Putamen (tissue), 1 donor: ENCODE measurements at regions not wholly inside any gene's neighbourhood (a gene's known extent, or its start where the extent isn't known, plus 50 kb on each side); places are given as distances from the start of the nearest gene placed in this dataset.

ENCODE experiments used
- DNase-seq: peaks from one replicate; pipeline ENCODE4 v3.0.0-alpha.2; 2016; ENCODE audit warnings: low spot score

GRCh38 chr5:4831325-4831724, 308.8 kb upstream of the ADAMTS16 start:
- no peak for DNase-seq

GRCh38 chr5:4832471-4832870, 307.7 kb upstream of the ADAMTS16 start:
- no peak for DNase-seq

DNA sequence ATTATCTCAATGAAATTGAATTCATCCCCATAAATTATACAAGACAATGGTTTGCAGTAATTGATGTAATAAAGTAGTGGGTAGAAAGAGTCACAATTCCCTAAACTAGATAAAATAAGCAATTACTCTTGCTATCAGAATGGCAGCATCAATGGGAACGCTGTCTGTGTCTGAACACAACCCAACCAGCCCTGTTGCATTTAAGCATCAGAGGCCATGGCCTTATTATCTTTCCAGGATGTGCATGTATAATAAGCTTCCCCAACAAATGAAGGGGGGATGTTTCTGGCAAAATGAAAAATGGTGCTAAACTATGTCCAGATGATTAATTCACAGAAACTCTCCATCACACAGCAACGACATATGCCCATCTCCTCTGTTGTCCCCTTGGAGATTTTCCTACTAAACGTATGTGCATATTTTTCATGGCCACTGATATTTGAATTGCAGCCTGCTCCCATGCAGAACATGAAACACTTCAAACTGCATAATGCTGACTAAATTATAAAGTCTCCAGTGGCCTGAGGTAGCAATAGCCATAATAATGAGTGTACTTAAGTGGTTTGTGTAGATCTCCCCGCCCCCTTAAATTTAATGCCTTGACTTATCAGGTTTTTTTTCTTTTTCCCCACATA, 306.9 kb upstream of the ADAMTS16 start:
- no peak for DNase-seq

- no peak for DNase-seq
Observed at GRCh38 chr5:4837489-4838058, 302.6 kb upstream of the ADAMTS16 start.

DNA sequence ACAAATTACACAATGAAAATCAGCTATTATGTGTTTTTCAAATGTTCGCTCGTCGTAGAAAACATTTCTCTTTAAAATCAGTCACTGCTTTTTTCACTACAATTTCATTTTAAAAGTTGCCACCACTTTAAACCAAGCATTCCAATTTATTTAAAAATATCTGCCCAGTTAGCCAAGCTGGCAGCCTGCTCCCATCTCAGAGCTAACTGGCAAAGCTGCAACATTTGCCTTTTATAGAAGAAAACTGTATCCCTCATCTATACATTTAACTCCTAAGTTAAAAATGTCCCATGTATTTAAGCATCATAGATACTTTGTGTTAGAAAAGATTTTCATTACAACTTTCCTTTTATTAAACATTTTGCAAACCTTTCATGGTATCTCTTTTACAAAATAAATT, 294.9 kb upstream of the ADAMTS16 start:
- no peak for DNase-seq

- no peak for DNase-seq
Observed at GRCh38 chr5:4847766-4848165, 292.4 kb upstream of the ADAMTS16 start.

GRCh38 chr5:4855036-4855435, 285.1 kb upstream of the ADAMTS16 start:
- no peak for DNase-seq

GRCh38 chr5:4855880-4856279, 284.2 kb upstream of the ADAMTS16 start:
- DNase-seq: no peak

- no peak for DNase-seq
Observed at GRCh38 chr5:4857761-4858160, 282.4 kb upstream of the ADAMTS16 start.

GRCh38 chr5:4859500-4860235, 280.5 kb upstream of the ADAMTS16 start:
- no peak for DNase-seq

DNA sequence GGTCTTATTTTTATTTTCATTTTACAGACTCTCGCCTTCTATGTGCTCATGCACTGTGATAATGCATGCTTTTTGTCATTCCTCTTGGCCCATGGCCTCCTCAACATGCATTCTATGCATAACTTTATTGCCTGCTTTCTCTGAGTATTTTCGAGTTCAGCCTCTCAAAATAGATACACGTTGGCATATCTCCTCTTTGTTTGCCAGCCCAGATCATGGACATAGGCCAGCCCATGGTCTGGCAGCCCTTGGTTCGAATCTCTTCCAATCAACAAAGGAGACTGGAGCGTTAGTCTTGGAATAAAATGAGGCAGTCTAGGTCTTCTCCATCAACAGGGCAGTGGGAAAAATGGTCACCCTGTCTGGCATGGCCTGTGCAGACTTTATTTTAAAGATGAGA, 279.5 kb upstream of the ADAMTS16 start:
- no peak for DNase-seq

GRCh38 chr5:4862500-4862899, 277.6 kb upstream of the ADAMTS16 start:
- DNase-seq: peak; percentile 9

DNA sequence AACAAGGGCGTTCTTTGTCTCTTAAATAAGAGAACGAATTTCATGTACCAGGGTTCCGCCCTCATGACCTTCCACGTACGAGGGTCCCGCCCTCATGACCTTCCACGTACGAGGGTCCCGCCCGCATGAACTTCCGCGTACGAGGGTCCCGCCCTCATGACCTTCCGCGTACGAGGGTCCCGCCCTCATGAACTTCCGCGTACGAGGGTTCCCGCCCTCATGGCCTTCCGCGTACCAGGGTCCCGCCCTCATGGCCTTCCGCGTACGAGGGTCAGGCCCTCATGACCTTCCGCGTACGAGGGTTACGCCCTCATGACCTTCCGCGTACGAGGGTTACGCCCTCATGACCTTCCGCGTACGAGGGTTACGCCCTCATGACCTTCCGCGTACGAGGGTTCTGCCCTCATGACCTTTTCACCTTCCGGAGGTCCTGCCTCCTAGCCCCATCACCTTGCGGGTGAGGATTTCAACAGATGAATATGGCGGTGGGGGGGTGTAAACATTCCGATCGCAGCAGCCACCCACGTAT, 273.9 kb upstream of the ADAMTS16 start:
- DNase-seq: no peak

DNA sequence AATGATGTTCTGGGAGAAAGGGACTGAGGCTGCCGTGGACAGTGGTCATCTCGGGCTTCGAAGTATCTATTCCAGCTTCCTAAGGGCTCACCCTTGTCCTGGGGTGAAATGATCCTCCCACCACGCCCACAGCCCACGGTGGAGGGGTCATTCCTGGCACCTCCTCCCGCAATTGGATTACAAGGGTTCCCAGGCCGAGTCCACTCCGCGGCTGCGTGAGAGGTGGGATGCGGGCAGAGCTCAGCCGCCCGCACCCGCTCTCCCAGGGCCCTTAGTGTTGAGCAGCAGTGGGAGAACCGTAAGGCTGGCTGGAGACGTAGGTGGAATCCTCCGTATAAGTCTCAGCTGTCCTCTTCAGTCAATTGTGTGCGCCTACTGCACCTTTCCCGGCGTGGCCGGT, 273.3 kb upstream of the ADAMTS16 start:
- DNase-seq: no peak

DNA sequence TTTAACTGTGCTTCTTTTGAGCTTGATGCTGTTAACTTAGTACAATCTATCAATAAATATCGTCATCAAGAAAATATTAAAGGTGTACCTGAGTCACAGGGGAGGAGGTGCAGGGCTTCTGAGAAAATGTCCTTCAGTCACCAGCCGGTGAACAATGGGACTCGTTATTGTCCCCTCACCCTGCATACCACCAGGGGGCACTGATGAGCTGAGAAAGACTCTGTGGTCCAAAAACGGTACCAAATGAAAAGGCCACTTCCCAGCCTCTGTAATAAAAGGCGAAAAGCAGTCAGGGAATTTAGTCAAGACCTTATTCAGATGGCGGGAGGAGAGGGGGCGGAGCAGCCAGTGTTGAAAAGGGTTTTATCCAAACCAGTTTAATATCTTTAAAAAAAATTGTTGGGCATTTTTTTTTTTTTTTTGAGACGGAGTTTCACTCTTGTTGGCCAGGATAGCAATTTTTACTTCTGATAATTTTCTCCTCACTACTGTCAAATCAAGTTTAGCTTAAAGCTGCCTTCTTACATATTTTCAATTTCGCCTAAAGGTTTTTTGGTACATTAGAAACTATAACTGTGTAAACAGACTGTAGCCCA, 271.9 kb upstream of the ADAMTS16 start:
- peak; percentile 23 for DNase-seq

- no peak for DNase-seq
Observed at GRCh38 chr5:4873652-4874051, 266.5 kb upstream of the ADAMTS16 start.

- DNase-seq: no peak
Observed at GRCh38 chr5:4874097-4874496, 266.0 kb upstream of the ADAMTS16 start.

- no peak for DNase-seq
Observed at GRCh38 chr5:4875942-4876341, 264.2 kb upstream of the ADAMTS16 start.

- DNase-seq: no peak
Observed at GRCh38 chr5:4876804-4877203, 263.3 kb upstream of the ADAMTS16 start.

DNA sequence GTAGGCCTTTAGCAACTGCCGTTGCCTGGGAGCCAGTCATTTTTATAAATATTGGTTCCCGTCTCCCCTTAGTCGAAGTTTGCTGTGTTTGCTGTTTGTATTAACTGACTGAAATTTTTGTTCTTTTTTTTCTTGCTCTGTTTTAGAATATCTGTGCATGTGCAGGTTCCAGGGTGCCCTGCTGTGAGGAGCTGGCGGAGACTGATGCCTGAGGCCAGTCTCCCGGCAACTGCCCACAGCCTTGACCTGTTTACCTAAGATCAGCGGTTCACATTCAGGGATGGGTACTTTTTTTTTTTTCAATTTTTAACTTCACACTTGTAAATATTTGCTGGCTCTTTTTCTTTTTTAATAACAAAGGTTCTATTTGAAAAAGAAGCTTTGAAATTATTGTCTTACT, 262.6 kb upstream of the ADAMTS16 start:
- DNase-seq: no peak

DNA sequence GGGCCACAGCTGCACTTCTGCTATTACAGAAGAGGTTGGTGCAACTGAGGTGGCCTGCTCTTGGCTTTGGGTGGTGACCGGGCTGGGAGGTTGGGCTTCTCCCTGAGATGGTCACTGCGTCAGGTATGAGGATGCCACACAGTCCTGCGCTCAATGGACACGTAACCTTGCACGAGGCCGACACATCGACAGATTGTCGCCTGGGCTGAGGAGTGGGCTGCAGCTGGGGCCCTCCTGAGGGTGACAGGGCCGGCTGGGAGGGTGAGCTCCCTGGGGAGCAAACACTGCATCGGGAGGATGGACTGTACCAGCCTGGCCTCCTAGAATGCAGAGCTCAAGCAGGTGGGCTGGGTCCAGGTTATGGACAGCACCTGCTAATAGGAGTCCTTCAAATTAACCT, 261.1 kb upstream of the ADAMTS16 start:
- DNase-seq: no peak

DNA sequence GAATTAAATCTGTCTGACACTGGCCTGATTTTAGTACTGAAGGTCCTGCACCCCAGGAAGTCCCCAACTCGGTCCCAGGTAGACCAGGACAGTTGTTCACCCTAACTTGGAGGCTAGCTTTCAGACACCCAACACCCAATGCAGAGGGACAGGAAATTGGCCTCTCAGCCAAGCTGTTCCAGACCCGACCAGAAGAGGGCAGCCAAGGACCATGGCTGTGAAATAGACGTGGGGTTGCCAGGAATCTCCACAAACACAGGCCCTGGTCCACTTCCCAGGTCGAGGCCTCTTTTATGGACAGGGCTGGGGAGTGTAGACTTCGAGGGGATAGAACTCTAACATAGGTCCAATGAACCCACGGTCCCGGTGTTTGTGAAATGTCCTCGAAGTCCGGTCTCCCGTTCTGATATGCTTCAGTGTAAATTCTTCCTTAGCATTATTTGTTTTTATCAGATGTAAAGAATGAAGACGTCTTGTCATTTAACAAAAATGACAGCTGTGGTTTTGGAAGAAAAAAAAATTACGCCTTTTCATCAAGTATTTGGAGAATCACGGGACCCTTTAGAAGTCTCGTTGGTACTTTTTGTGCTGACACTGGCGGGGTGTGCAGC, 260.3 kb upstream of the ADAMTS16 start:
- DNase-seq: peak; percentile 55
